Colonic mucosa (tissue), 4 donors: ENCODE measurements at regions not wholly inside any gene's neighbourhood (a gene's known extent, or its start where the extent isn't known, plus 50 kb on each side); places are given as distances from the start of the nearest gene placed in this dataset.

Experiments used
- DNase-seq: peaks from one replicate; pipeline ENCODE4 v3.0.0-alpha.2; 2020
- H3K27ac ChIP-seq: fragments of 200-600 bp; one replicate; pipeline ENCODE4 v1.8.0; 2021
- H3K27me3 ChIP-seq: fragments of 200-600 bp; one replicate; pipeline ENCODE4 v1.8.0; 2021
- H3K36me3 ChIP-seq: fragments of 200-600 bp; one replicate; pipeline ENCODE4 v1.8.0; 2021
- H3K4me1 ChIP-seq: fragments of 200-600 bp; one replicate; pipeline ENCODE4 v1.8.0; 2021; ENCODE audit warnings: mild to moderate bottlenecking
- H3K4me3 ChIP-seq: fragments of 200-600 bp; one replicate; pipeline ENCODE4 v1.8.0; 2021
- H3K9ac ChIP-seq, 2 donors: one replicate each; pipeline ENCODE4 v1.7.0; 2013; ENCODE audit warnings: control low read depth in 2 of 2, low read depth in 2 of 2, low read length in 2 of 2
- H3K9me3 ChIP-seq: fragments of 200-600 bp; one replicate; pipeline ENCODE4 v1.8.0; 2021
- CTCF ChIP-seq: fragments of 200-600 bp; IDR thresholded peaks from one replicate; pipeline ENCODE4 v1.8.0; 2022; ENCODE audit warnings: antibody characterized with exemption, mild to moderate bottlenecking
- intact Hi-C: fragments of 100-400 bp; cut with DNase I; formaldehyde crosslinking; loops from one replicate; pipeline ENCODE4 v1.14.1; 2022
- donor health status: healthy.
- donor health status: DM: no; HTN: no; CAD: no.
- donor health status: DM: no; HTN: no; CAD: no.

- TF ChIP-seq CTCF, result no peak
- Histone ChIP-seq H3K9ac (no peak overlapping the region), H3K36me3 (no peaks in the 10 kb centered on the region), H3K4me1 (no peaks in the 10 kb centered on the region), H3K27ac (no peak overlapping the region), H3K4me3 (no peak overlapping the region), H3K9me3 (no peaks in the 10 kb centered on the region), H3K27me3 (no peaks in the 10 kb centered on the region)
- no peak for DNase-seq
- intact Hi-C loops, result no loop called here
Measured at GRCh38 chr5:91632871-91633270, 249.8 kb upstream of the ARRDC3 start.

GRCh38 chr5:91611746-91612145, 228.6 kb upstream of the ARRDC3 start:
- Histone ChIP-seq H3K4me1 (no peaks in the 10 kb centered on the region), H3K4me3 (no peak overlapping the region), H3K36me3 (no peaks in the 10 kb centered on the region), H3K9me3 (no peaks in the 10 kb centered on the region), H3K9ac (no peak overlapping the region), H3K27me3 (no peaks in the 10 kb centered on the region), H3K27ac (no peak overlapping the region)
- no peak for TF ChIP-seq CTCF
- intact Hi-C loops, result no loop called here
- no peak for DNase-seq

- Histone ChIP-seq H3K27me3 (no peaks in the 10 kb centered on the region), H3K4me1 (no peaks in the 10 kb centered on the region), H3K4me3 (no peak overlapping the region), H3K27ac (no peak overlapping the region), H3K36me3 (no peaks in the 10 kb centered on the region), H3K9ac (no peak overlapping the region), H3K9me3 (no peaks in the 10 kb centered on the region)
- TF ChIP-seq CTCF, result no peak
- DNase-seq, result no peak
- intact Hi-C loops, result no loop called here
Measured at GRCh38 chr5:91607675-91608074, 224.6 kb upstream of the ARRDC3 start.

- H3K4me3 ChIP-seq, result no peak overlapping the region
- H3K4me1 ChIP-seq, result no peaks in the 10 kb centered on the region
- no peak overlapping the region for H3K9ac ChIP-seq
- H3K27me3 ChIP-seq, result no peaks in the 10 kb centered on the region
- TF ChIP-seq CTCF, result no peak
- no peaks in the 10 kb centered on the region for H3K9me3 ChIP-seq
- DNase-seq, result no peak
- intact Hi-C loops, result no loop called here
- H3K36me3 ChIP-seq, result no peaks in the 10 kb centered on the region
- H3K27ac ChIP-seq, result no peak overlapping the region
Measured at GRCh38 chr5:91599863-91600262, 216.7 kb upstream of the ARRDC3 start.

GRCh38 chr5:91598216-91598615, 215.1 kb upstream of the ARRDC3 start:
- no peaks in the 10 kb centered on the region for H3K4me1 ChIP-seq
- intact Hi-C loops, result no loop called here
- no peaks in the 10 kb centered on the region for H3K36me3 ChIP-seq
- TF ChIP-seq CTCF, result no peak
- H3K4me3 ChIP-seq, result no peak overlapping the region
- H3K27ac ChIP-seq, result no peak overlapping the region
- no peak overlapping the region for H3K9ac ChIP-seq
- H3K9me3 ChIP-seq, result no peaks in the 10 kb centered on the region
- H3K27me3 ChIP-seq, result no peaks in the 10 kb centered on the region
- no peak for DNase-seq

GRCh38 chr5:91595424-91595823, 212.3 kb upstream of the ARRDC3 start:
- TF ChIP-seq CTCF, result no peak
- intact Hi-C loops, result no loop called here
- no peak overlapping the region for H3K9ac ChIP-seq

More at GRCh38 chr5:91595424-91595823, 212.3 kb upstream of the ARRDC3 start:
- H3K4me3 ChIP-seq, result no peak overlapping the region
- H3K27me3 ChIP-seq, result no peaks in the 10 kb centered on the region
- H3K27ac ChIP-seq, result no peak overlapping the region
- no peak for DNase-seq
- H3K4me1 ChIP-seq, result no peaks in the 10 kb centered on the region
- H3K9me3 ChIP-seq, result no peaks in the 10 kb centered on the region
- H3K36me3 ChIP-seq, result no peaks in the 10 kb centered on the region
